IPS-NIHi7 (cell line): ENCODE measurements at regions not wholly inside any gene's neighbourhood (a gene's known extent, or its start where the extent isn't known, plus 50 kb on each side); places are given as distances from the start of the nearest gene placed in this dataset.

ENCODE experiments used
- DNase-seq: peaks from one replicate; pipeline ENCODE4 v3.0.0; 2012; ENCODE audit warnings: mixed read lengths; ENCODE audit errors: extremely low spot score

DNA sequence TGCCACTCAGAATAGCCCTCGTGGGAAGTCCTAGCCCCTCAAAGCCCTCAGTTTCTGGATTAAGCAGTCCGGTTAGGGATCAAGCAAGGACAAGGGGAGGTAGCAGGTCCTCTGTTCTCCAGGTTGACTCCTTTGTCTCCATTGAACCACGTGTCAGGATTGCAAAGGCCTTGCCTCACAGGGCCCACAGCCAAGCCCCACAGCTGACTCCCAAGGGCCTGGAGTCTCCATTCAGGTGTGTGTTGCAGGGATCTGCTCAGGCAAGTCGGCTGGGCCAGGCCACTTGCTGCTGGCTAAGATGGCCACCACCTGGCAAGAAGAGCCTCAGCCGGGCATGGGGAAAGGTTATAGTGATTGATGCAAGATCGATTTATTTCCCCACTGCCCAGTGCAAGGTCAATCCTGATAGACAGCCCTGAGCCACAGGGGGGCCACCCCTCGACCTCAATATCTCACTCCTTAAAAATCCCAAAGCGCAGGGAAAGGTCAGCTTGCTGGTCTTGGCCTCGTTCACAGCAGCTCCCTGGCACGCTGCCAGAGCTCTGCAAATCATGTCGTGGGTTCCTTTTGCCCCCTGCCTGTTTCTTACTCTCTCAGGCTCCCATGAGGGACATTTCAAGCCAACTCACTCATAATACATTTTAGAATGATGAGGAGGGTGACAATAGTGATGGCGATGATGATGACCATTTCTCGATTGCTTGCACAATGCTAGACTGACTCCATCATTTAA lies 75.9 kb downstream of the EDN3 start:
- DNase-seq = no peak

DNA sequence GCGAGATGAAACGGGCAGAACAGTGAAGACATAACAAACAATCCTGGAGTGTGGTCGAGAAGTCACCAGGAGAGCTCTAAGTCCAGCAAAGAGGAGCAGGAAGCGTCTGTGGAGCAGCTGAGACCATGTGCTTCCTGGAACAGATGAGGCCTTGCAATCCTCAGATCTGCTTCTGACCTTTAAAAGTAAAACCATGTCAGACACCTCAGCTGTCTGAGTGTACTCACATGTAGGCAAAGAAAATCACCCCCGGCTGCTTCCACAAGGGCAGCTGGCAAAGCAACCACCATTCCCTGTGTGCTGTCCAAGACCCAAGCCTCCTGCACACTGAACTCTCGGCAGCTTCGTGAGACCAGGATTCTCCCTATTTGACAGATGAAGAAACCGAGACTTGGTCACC lies 76.6 kb downstream of the EDN3 start:
- DNase-seq = no peak

DNA sequence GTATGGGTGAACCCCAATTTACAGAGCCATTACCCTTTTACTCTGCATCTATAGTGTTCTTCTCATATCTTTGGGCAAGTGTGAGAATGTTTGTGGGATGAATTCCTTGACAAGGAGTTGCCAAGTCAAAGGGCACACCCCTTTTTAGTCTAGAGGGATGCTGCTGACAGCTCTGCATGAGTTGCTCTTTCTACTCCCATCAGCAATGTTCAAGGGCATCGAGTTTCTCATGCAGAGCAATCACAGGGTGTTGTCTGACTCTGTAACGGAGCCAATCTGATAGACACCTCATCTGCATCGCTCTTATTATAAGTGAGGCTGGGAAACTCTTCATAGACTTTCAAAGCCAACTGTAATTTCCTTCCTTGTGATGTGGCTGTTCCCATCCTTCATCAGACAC lies 77.4 kb downstream of the EDN3 start:
- no peak for DNase-seq

DNA sequence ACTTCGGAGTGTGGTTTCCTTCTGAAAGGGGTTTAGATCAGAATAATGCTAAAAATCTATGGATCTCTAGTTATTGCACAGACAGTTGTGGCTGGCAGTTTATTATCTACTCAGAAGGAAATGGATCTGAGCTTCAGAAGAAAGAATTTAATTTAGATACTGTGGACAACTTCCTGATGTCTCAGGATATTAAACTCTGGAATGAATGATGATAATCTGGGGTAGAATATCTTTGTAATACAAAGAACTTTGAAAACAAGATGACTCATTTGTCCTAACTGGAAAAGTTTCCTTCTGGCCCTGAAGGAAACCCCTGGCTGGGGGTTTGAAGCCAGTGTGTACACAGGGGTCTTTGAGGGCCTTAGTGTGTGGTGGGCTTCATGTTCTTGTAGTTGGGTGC lies 78.0 kb downstream of the EDN3 start:
- DNase-seq = no peak

DNA sequence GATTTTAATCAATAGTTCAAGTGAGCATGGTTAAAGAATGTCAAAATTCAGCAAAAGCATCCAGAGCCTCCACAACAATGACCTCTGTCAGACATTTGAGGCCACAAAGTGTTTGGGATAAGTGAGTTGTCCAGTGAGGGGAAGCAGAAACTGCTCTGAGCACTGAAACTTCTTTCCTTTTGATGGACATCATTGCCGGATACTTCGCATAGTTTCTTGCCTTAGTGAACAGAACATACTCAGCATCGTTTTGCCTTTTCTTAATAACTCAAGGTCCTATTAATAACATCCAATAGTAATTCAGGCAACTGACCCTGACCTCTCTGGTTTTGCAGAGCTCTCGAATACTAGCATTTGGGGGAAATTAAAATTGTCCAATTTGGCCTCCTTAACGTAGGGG lies 78.6 kb downstream of the EDN3 start:
- no peak for DNase-seq

DNA sequence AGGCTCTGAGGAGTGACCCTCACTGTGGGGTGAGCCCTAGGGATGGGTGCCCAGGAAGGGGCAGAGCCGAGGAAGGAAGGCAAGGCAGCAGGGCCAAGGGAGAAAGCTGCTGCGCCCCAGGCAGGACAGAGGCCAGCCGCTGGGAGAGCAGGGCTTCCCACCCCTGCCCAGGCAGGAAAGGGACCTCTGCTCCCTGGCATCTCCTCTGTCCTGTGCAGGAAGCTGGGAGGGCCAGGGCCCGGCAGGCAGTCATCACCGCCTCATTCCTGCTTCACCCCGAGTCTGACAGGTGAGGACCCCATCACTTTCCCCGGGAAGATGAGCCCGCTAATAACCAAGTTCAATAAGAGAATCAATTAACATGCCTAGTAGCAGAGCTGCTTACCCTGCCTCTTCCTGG lies 81.3 kb downstream of the EDN3 start:
- DNase-seq = no peak

DNA sequence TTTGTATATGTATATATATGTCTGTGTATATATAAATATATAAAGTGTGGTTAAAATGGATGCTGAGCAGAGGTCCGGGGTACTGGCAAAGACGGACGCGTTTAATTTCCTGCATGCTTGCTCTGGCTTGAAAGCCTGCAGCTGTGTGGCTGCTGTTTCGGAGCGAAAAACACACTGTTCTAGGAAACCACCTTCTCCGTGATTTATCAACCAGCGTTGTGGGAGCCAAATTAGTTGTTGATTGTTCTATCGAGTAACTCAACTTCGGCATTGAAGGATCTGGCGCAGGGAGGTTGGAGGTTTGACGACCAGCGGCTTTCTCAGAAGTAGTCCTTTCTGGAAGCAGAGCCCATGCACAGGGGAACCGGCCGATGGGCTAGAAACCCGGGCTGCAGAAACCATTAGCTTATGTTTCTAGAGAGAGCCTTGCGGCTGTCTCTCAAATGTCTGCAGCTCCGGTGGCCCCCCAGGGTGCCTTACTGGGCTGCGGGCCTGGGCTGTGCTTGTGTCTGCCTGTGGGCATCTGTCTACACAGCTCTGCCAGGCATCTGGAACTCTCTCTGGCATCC lies 81.8 kb downstream of the EDN3 start:
- no peak for DNase-seq

DNA sequence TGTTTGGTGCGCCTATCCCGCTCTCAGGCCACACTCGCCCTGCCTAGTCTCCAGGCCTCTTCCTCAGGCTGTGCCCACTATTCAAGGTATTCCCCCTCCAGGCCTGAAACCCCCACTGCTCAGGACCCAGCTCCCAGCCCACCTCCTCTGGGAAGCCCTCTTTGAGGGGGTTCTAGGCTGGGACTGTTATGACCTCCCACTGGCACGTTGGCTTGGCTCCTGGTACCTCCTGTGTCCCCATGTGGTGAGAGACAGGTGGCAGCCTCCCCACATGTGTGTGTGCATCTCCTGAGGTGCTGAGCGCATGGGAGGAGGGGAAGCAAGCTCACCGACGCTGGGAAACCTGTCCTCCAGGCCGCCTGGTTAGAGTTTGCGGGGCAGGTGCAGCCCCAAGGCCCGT lies 82.5 kb downstream of the EDN3 start:
- no peak for DNase-seq

DNA sequence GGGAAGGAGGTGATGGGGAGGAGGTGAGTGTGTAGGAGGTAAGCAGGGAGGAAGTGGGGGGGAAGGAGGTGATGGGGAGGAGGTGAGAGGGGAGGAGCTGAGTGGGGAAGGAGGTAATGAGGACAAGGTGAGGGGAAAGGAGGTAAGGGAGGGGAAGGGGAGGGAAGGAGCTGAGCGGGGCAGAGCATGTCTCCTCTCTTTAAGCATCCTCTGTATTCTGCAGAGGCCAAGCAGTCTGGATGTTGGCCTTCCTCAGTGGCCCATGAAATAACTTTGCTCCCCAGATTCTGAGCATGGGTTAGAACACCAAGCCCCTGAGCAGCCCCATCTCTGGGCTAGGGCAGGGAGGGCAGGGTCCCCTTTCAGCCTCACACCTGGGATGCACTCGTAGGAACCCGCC lies 84.6 kb downstream of the EDN3 start:
- DNase-seq = no peak

DNA sequence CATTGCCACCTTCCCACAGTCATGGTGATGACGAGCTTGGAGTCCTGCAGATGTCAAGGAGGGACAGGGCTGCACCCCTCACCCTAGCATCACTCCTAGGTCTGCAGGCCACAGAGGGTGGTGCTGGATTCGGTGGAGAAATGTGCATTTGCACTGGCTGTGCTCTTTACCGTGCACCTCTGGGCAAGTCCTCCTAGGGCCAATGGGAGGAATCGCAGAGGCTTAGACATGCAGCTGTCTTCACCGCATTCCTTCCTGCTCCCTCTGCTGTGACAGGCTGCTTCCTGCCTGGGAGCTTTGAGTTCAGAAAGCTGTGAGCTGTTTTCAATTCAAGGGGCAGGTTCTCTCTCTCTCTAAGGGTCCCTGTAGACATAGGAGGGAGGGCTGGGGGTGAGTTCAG lies 85.1 kb downstream of the EDN3 start:
- peak; percentile 71 for DNase-seq

DNA sequence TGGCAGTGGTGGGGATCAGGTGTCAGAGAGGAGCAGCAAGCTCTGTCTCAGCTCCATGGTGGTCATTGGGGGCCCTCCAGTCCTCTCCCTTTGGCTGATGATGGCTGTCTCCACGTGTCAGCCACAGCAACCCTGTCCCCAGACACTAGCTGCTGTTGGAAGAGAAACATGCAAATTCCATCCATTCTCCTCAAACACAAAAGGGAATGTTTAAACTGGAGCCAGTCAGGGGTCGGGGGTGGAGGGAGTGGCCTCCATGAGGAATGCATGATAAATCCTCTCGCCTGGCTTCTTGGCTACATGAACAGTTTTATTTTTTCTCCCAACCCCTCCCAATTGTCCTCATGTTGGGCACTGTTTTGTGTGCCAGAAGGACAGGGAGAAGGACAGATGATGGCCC lies 86.4 kb downstream of the EDN3 start:
- DNase-seq = peak; percentile 45

DNA sequence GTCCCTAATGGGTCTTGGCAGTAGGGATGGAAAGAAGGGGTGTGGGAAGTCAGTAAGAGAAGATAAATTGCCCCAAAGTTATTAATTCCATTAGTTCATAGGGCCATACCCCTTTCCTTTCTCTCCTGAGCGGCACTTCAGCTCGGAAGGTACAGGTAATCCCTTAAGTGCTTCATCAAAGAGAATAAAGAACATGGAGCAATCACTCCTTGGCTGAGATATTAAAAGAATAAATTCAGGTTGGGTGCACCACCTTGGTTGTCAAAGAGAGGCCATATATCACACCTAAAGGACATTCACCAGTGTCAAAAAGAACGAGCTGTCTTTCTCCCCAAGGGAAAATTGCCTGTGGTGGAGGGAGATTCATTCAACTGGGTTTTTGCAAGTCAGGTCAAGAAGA lies 87.5 kb downstream of the EDN3 start:
- no peak for DNase-seq

DNA sequence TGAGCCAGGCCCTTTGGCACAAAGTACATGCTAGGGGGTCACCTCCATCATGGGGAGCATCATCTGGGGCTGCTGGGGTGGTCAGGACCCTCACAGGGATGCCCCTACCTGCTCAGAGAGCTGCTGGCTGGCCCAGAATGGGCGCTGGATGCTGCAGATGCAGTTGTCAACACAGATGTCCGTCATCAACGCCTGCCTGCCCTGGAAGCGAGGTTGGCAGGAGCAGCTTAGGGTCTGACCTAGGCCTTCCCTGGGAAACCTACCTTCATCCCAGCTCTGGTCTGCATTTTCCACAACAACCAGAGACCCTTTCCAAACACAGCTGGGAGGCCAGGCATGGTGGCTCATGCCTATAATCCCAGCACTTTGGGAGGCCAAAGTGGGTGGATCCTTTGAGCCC lies 88.0 kb downstream of the EDN3 start:
- DNase-seq = no peak

DNA sequence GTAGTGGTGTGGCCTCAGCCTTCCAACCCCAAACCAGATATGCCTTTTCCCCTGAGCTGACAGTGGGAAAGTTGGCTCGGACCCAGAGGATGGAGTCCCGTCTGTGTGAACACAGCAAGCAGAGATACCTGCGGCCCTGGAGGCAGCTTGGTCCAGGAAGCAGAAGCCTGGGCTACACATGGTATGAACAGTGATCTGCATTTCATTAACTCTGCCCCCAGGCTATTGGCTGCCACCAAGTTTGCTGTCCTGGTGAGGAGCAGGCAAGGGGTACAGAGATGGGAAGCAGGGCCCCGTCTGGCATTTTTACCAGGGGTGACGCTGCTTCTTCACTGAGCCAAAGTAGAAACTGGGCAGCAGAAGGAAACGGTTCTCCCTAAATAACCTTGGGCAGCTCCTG lies 90.0 kb downstream of the EDN3 start:
- DNase-seq = no peak

DNA sequence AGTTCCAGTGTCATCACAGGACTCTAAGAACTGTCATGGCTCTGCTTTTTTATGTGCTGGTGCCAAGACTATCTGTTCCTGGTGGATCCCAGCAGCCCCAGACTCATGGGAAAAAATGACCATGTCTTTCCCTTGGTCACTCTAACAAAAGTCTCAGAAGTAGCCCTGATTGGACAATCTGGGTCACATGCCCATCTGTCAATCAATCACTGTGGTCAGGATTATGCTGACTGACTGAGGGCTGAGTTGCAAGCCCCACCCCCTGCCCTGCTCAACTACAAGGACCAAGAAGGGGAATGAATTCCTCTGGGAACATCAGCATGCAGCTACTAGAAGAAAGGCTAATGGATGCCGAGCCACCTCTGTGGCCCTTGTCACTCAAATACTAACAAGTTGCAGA lies 91.6 kb downstream of the EDN3 start:
- DNase-seq = no peak

DNA sequence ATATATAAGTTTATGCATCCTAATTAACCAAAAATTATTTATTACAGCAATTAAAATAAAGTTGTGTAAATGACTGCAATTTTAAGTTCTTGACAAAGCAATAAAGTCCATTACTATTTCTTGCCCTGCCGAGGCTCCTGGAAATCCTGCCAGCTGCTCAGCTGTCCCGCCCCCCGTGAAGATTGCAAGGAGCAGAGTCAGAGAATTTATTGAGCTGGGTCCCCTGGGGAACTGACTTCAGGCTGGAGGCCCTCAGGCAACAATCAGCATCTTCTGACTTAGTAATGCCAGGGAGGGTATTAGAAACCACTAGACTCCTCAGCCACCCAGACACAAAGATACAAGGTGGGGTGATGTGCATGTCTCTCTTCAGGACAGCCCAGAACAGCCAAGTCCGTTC lies 92.3 kb downstream of the EDN3 start:
- no peak for DNase-seq

DNA sequence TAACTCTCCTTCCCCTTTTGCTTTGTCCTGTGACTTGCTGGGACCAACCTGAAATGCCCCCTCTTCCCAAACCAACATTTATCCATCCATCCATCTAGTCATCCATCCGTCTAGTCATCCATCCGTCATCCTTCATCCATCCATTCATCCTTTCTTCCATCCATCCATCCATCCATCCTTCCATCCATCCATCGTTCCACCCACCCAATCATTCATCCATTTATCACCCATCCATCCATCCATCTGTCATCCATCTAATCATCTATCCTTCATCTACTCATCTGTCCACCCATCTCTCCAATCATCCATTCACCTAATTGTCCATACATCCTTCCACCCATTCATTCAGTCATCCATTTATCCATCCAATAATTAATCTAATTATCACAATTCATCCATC lies 92.7 kb downstream of the EDN3 start:
- DNase-seq = no peak

DNA sequence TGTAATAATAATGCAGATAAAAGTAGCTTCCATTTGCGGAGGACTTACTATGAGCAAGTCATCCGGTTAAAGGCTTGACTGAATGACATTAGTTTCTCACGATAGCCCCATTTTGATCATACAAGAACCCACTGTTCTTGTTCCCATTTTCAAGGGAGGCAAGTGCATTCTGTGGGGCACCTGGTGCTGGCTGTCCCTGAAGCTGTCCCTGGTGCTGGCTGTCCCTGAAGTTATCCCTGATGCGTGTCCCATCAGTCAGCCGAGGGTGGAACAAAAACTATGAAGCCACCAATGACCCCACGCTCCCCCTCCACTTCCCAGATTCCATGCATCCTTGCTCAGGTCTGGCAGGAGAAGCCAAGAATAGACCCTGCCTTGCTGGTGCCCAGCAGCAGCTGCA lies 95.3 kb downstream of the EDN3 start:
- no peak for DNase-seq

DNA sequence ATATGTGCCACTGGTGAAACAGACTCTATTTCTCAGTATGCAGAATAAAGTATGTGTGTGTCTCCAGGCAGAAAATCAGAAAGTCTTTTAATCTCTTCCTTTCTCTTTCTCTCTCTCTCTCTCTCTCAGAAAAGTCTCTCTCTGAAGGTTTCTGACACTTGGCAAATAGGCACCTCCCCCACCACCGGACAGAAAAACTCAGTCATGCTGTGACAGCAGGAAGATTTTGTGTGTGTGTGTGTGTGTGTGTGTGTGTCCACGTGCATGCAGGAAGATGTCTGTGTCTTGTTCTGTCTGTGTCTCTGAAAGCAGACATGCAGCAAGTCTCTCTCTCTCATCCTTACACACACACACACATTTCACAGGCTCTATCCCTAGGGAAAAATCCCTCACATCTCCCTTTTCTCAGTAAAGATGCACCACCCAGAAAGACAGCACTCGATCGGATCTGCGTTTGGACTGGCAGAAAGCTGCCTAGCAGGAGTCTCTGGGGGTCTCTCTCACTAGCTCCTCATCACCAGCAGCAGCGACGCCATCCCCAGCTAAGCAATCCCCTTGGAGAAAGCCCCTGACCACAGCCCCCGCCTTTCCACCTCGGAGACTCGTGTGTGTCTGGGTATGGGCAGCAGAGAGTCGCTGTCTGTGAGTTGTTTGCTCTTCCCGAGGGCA lies 98.3 kb downstream of the EDN3 start:
- DNase-seq = no peak

DNA sequence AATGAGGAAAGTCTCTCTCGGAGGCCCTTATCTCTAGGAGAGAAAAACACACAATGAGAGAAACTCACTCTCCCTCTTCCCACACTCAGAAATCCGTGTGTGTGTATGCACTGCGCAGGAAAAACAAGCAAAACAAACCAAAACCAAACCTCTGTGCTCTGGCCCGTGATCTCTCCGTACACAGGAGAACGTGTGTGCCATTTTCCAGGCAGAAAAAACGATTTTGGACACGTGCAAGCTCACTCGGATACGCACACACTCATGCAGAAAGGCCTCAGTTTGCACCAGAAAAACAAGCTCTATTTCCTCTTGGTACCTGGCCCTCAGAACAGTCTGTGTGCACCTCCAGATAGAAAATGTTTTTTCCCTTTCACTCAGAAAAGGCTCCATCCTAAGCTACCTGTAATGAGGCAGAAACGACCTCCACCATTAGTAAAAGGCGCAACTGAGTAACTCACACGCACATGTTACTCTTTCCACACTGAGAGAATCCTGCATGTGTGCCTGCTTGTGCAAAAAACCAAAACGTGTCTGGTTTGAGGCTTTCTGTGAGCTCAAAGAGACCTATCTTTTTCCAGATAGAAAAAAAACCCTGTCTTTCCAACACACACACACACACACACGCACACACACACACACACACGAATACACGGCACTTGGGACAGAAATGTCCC lies 99.2 kb downstream of the EDN3 start:
- no peak for DNase-seq

DNA sequence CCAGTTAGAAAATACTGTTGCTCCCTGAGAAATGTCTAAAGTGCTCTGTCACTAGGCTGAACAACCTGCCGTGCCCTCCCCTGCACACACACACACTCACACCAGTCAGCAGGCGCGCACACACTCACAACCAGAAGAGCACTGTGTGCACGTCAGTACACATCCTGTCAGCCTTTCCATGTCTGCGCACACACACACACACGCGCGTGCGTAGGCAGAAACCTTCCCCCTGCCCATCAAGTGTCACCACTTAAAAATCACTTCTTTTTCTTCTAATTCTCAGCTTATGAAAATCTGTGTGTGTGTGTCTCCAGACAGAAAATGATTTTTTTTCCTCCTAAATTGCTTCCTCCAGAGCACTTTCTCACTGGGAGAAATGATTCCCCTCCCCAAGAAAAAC lies 100.3 kb downstream of the EDN3 start:
- no peak for DNase-seq

DNA sequence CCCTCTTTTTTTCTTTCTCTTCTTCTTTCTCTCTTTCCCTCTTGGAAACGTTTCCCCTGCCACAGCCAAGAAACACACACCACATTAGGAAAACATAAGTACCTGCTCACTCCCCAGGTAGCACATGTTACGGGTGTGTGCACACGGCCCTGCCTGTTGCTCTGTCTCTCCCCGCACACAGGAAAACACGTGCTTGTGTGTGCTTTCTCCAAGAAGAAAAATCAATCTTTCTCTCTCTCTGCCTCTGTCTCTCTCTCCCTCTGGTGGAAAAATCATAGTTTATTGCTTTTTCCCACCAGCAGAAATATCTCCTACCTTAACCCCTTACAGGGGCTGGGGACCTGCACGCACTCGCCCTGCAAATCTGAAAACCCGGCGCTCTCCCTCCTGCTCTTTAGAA lies 102.3 kb downstream of the EDN3 start:
- no peak for DNase-seq
